ENCODE measurements at regions not wholly inside any gene's neighbourhood (a gene's known extent, or its start where the extent isn't known, plus 50 kb on each side); places are given as distances from the start of the nearest gene placed in this dataset.

DNA sequence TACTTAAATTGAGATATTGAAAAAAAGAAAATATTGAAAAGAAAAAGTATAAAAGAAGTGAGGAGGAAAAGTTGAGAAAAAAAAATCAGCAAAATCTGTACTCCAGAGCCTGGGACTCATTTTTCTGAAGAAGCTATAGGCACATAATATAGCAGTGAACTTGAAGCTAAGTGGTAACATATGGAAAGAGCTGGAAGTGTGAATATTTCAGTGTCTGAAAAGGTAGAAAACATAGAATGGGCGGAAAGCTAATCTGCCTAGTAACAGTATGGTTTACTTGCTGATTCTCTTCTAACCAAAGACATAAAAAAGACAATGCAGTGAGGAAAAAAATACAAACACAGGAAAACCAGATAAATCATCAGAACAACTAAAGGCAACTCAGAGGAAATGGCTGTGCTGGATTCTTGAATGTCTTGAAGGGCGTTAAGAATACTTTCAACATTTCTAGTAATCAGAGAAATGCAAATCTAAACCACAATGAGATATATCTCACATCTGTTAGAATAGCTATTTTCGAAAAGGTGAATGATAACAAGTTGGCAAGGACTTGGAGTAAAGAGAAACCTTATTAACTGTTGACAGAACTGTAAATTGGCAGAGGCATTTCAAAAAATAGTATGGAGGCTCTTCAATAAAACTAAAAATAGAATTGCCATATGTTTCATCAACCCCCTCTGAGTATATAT, 784.6 kb downstream of the LRFN5 start:
- Histone ChIP-seq H3K4me3 (no peak overlapping the region), H3K27me3 (no peaks in the 10 kb centered on the region), H3K27ac (no peak overlapping the region), H3K36me3 (no peaks in the 10 kb centered on the region), H3K9me3 (no peaks in the 10 kb centered on the region), H3K4me1 (no peaks in the 10 kb centered on the region)
- ATAC-seq, result no peak
- WGBS, 4 donors, result 55 to 60% (median 57%) methylated on average over 3 of the region's 3 CpGs
- DNase-seq, result no peak
- TF ChIP-seq, protein P1, sequence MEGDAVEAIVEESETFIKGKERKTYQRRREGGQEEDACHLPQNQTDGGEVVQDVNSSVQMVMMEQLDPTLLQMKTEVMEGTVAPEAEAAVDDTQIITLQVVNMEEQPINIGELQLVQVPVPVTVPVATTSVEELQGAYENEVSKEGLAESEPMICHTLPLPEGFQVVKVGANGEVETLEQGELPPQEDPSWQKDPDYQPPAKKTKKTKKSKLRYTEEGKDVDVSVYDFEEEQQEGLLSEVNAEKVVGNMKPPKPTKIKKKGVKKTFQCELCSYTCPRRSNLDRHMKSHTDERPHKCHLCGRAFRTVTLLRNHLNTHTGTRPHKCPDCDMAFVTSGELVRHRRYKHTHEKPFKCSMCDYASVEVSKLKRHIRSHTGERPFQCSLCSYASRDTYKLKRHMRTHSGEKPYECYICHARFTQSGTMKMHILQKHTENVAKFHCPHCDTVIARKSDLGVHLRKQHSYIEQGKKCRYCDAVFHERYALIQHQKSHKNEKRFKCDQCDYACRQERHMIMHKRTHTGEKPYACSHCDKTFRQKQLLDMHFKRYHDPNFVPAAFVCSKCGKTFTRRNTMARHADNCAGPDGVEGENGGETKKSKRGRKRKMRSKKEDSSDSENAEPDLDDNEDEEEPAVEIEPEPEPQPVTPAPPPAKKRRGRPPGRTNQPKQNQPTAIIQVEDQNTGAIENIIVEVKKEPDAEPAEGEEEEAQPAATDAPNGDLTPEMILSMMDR (IDR thresholded peaks at IDR 0.05), result no peak
- TF ChIP-seq POLR2A (IDR thresholded peaks at IDR 0.05), result no peak
- intact Hi-C loops (cut with DNase I), result no loop called here

DNA sequence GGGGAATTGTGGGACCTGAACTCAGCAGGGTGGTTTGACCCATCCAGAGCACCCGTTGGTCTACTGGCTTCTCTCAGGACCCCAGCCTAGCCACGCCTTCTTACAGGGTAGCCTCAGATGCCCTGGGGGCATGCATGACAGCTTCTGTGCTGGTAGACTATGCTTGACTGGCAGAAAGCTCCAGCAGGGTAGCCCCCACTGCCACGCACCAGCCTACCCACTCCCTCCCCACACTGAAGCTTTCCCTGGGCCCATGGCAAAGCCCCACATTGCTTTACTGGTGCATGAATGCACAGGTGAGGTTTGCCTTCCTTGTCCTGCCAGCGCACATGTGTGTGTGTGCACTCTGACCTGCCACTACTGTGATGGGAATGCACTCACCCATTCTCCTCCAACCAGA, 772.2 kb downstream of the LRFN5 start:
- H3K27me3 ChIP-seq, result no peaks in the 10 kb centered on the region
- no peaks in the 10 kb centered on the region for H3K9me3 ChIP-seq
- TF ChIP-seq, protein P1 (IDR thresholded peaks at IDR 0.05), result no peak
- TF ChIP-seq POLR2A (IDR thresholded peaks at IDR 0.05), result no peak
- DNase-seq, result peak in 1 of 5 donors; percentile 11
- intact Hi-C loops (cut with DNase I), result no loop called here
- ATAC-seq, result no peak
- H3K27ac ChIP-seq, result no peak overlapping the region
- no peaks in the 10 kb centered on the region for H3K4me1 ChIP-seq
- H3K36me3 ChIP-seq, result no peaks in the 10 kb centered on the region
- WGBS, 4 donors, result 79 to 94% (median 86%) methylated on average over 4 of the region's 4 CpGs
- H3K4me3 ChIP-seq, result no peak overlapping the region

DNA sequence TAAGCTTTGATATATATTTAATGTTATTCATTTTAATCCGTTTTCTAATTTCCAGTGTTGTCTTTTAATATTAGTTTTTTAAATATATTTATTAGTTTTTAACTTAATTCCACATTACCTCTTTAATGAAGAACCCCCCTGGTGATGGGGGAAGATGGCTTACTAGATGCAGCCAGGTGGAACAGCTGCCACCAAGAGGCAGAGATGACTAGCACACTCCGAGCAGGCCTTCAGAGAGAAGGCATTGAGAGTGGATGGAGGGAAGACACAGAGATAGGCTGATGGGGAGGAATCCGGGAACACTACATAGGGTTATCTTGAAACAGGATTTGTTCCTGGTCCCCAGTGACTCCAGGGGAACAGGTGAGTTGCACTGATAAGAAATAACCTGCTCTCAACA, 771.6 kb downstream of the LRFN5 start:
- no peak for TF ChIP-seq POLR2A (IDR thresholded peaks at IDR 0.05)
- TF ChIP-seq, protein P1 (IDR thresholded peaks at IDR 0.05), result no peak
- WGBS, 4 donors, result 65 to 78% (median 71%) methylated on average over 3 of the region's 3 CpGs
- Histone ChIP-seq H3K27ac (no peak overlapping the region), H3K36me3 (no peaks in the 10 kb centered on the region), H3K9me3 (no peaks in the 10 kb centered on the region), H3K27me3 (no peaks in the 10 kb centered on the region), H3K4me1 (no peaks in the 10 kb centered on the region), H3K4me3 (no peak overlapping the region)
- intact Hi-C loops (cut with DNase I), result no loop called here
- ATAC-seq (no peak), DNase-seq (no peak)

DNA sequence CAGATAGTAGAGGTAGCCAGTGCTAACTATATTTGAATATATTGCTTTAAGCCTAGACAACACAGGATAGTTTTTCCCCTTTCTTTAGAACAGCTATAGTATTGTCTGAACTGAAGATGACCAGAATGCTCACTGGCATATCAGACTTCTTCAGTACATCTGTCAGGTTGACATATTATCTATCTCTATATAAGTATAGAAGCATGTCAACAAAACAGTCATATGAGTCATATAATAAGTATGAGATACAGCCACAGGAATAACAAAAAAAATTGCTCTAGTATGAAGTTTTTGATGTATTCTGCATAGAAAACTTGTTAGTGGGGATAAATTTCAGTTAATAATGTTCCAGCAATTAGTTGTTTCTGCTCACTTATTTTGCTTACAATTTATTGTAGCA, 767.7 kb downstream of the LRFN5 start:
- no peaks in the 10 kb centered on the region for H3K27me3 ChIP-seq
- no peaks in the 10 kb centered on the region for H3K4me1 ChIP-seq
- H3K4me3 ChIP-seq, result no peak overlapping the region
- DNase-seq (no peak), ATAC-seq (no peak)
- no peak overlapping the region for H3K27ac ChIP-seq
- no peaks in the 10 kb centered on the region for H3K36me3 ChIP-seq
- TF ChIP-seq, protein P1 (IDR thresholded peaks at IDR 0.05), result no peak
- no peak for TF ChIP-seq POLR2A (IDR thresholded peaks at IDR 0.05)
- no peaks in the 10 kb centered on the region for H3K9me3 ChIP-seq
- intact Hi-C loops (cut with DNase I), result no loop called here
